ENCODE measurements at regions not wholly inside any gene's neighbourhood (a gene's known extent, or its start where the extent isn't known, plus 50 kb on each side); places are given as distances from the start of the nearest gene placed in this dataset.
A peak's percentile ranks its signal among the peaks of the same experiment; 100 is the strongest.

DNA sequence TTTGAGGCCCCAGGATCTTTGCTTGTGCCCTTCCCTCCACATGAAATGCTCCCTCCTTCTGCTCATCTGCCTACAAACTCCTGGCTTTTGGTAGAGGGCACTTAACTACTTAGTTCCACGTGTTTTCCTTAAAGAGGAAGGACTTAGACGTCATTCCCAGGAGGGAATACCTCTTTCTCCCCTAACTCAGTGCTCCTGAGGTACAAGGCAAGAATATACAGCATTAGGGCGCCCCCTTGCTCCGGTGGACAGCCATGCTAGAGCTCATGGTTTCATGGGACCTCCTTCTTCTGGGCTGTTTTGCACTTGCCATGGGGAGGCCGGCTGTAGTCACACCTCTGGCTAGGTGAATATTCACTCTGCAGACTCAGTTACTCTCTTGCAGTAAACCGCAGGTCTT lies 93.8 kb upstream of the LY86 start:
- H3K27ac ChIP-seq = no peak overlapping the region
- TF ChIP-seq POLR2A (IDR thresholded peaks at IDR 0.05) = no peak
- no peak for TF ChIP-seq EP300 (IDR thresholded peaks at IDR 0.05)
- TF ChIP-seq, protein P1, sequence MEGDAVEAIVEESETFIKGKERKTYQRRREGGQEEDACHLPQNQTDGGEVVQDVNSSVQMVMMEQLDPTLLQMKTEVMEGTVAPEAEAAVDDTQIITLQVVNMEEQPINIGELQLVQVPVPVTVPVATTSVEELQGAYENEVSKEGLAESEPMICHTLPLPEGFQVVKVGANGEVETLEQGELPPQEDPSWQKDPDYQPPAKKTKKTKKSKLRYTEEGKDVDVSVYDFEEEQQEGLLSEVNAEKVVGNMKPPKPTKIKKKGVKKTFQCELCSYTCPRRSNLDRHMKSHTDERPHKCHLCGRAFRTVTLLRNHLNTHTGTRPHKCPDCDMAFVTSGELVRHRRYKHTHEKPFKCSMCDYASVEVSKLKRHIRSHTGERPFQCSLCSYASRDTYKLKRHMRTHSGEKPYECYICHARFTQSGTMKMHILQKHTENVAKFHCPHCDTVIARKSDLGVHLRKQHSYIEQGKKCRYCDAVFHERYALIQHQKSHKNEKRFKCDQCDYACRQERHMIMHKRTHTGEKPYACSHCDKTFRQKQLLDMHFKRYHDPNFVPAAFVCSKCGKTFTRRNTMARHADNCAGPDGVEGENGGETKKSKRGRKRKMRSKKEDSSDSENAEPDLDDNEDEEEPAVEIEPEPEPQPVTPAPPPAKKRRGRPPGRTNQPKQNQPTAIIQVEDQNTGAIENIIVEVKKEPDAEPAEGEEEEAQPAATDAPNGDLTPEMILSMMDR (IDR thresholded peaks at IDR 0.05) = peak in 2 of 5 experiments; percentile 5 to 36
- 33 to 37% methylated on average over 6 of the region's 6 CpGs for whole genome bisulfite sequencing, 2 donors
- no peaks in the 10 kb centered on the region for H3K9me3 ChIP-seq
- no peaks in the 10 kb centered on the region for H3K4me1 ChIP-seq
- no peaks in the 10 kb centered on the region for H3K36me3 ChIP-seq
- H3K4me3 ChIP-seq = no peak overlapping the region
- peak; percentile 30 to 41 for DNase-seq (ENCODE audit: low spot score in 2 of 2)
- H3K27me3 ChIP-seq = no peaks in the 10 kb centered on the region

DNA sequence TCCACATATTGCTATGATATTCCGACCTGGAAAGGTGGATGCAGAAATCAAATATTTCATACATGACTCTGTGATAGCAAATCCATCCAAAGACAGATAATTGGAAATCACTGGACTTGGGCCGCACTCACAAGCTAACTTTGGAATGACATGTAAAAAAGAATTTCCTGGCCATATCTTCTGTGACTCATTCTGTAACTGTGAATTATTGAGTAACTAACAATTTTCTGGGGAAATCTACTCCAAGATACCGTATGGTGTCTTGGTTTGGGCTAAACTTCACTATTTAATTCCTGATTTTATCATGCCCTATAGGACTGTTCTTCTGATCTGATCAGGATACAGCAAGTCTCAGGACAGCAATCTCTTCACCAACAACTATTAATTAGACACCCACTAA lies 92.7 kb upstream of the LY86 start:
- H3K4me1 ChIP-seq = no peaks in the 10 kb centered on the region
- WGBS, 2 donors = 80 to 85% methylated on average over 3 of the region's 3 CpGs

GRCh38 chr6:6497541-6497940 lies 91.0 kb upstream of the LY86 start:
- no peaks in the 10 kb centered on the region for H3K27me3 ChIP-seq
- H3K4me3 ChIP-seq = no peak overlapping the region
- no peaks in the 10 kb centered on the region for H3K4me1 ChIP-seq
- no peak overlapping the region for H3K27ac ChIP-seq
- no peaks in the 10 kb centered on the region for H3K9me3 ChIP-seq
- DNase-seq (ENCODE audit: low spot score in 2 of 2) = no peak
- 96 to 97% methylated on average over 10 of the region's 10 CpGs for WGBS, 2 donors
- TF ChIP-seq, protein P1 (IDR thresholded peaks at IDR 0.05) = no peak
- no peak for TF ChIP-seq POLR2A (IDR thresholded peaks at IDR 0.05)
- no peak for TF ChIP-seq EP300 (IDR thresholded peaks at IDR 0.05)
- H3K36me3 ChIP-seq = no peaks in the 10 kb centered on the region

More for the DNA sequence above, 92.7 kb upstream of the LY86 start:
- H3K27me3 ChIP-seq = no peaks in the 10 kb centered on the region
- no peaks in the 10 kb centered on the region for H3K36me3 ChIP-seq
- no peaks in the 10 kb centered on the region for H3K9me3 ChIP-seq
- peak in 1 of 2 donors; percentile 16 for TF ChIP-seq EP300 (IDR thresholded peaks at IDR 0.05)
- TF ChIP-seq, protein P1 (IDR thresholded peaks at IDR 0.05) = no peak
- no peak for DNase-seq (ENCODE audit: low spot score in 2 of 2)
- no peak overlapping the region for H3K4me3 ChIP-seq
- no peak overlapping the region for H3K27ac ChIP-seq

GRCh38 chr6:6497976-6498375 lies 90.5 kb upstream of the LY86 start:
- 76 to 86% methylated on average over 1 of the region's 1 CpG for WGBS, 2 donors
- no peaks in the 10 kb centered on the region for H3K27me3 ChIP-seq
- no peak for DNase-seq (ENCODE audit: low spot score in 2 of 2)
- no peak overlapping the region for H3K27ac ChIP-seq
- H3K4me3 ChIP-seq = no peak overlapping the region
- H3K36me3 ChIP-seq = no peaks in the 10 kb centered on the region
- no peaks in the 10 kb centered on the region for H3K4me1 ChIP-seq
- H3K9me3 ChIP-seq = no peaks in the 10 kb centered on the region
- TF ChIP-seq POLR2A (IDR thresholded peaks at IDR 0.05) (no peak), EP300 (IDR thresholded peaks at IDR 0.05) (no peak)
- TF ChIP-seq, protein P1 (IDR thresholded peaks at IDR 0.05) = no peak

GRCh38 chr6:6503191-6503590 lies 85.3 kb upstream of the LY86 start:
- TF ChIP-seq POLR2A (IDR thresholded peaks at IDR 0.05) = no peak
- TF ChIP-seq EP300 (IDR thresholded peaks at IDR 0.05) = peak in 1 of 2 donors; percentile 30
- TF ChIP-seq, protein P1 (IDR thresholded peaks at IDR 0.05) = no peak
- no peak for DNase-seq (ENCODE audit: low spot score in 2 of 2)
- Histone ChIP-seq H3K4me1 (no peaks in the 10 kb centered on the region), H3K27me3 (no peaks in the 10 kb centered on the region), H3K27ac (no peak overlapping the region), H3K9me3 (peaks cover 0 to 5% (median 0%) of the 10 kb centered on the region in 4 donors), H3K36me3 (no peaks in the 10 kb centered on the region), H3K4me3 (no peak overlapping the region)
- 71 to 78% methylated on average over 7 of the region's 7 CpGs for WGBS, 2 donors
